ENCODE measurements at regions not wholly inside any gene's neighbourhood (a gene's known extent, or its start where the extent isn't known, plus 50 kb on each side); places are given as distances from the start of the nearest gene placed in this dataset.

DNA sequence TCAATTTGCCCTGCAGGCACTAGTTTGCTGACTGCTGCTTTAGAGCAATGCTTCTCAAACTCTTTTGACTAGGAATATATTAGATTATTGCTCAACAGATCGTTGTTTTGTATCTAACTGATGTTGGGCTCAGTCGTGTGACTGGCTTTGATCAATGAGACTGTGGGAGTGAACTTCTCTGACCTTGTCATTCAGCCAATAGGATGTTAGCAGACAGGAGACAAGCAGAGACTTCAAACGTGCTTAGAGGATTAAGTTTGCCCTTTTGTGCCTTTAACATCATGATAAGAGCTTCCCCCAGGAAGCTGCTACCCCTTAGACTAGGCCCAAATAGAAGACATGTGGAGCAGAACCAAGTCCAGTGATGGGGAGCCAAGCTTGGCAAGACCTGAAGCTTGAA, 76.7 kb upstream of the ELK3 start (continued):
- TF ChIP-seq, protein P1, sequence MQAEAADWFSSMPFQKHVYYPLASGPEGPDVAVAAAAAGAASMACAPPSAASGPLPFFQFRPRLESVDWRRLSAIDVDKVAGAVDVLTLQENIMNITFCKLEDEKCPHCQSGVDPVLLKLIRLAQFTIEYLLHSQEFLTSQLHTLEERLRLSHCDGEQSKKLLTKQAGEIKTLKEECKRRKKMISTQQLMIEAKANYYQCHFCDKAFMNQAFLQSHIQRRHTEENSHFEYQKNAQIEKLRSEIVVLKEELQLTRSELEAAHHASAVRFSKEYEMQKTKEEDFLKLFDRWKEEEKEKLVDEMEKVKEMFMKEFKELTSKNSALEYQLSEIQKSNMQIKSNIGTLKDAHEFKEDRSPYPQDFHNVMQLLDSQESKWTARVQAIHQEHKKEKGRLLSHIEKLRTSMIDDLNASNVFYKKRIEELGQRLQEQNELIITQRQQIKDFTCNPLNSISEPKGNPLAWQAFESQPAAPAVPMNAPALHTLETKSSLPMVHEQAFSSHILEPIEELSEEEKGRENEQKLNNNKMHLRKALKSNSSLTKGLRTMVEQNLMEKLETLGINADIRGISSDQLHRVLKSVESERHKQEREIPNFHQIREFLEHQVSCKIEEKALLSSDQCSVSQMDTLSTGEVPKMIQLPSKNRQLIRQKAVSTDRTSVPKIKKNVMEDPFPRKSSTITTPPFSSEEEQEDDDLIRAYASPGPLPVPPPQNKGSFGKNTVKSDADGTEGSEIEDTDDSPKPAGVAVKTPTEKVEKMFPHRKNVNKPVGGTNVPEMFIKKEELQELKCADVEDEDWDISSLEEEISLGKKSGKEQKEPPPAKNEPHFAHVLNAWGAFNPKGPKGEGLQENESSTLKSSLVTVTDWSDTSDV (CRISPR knock-in tag; IDR thresholded peaks at IDR 0.05) = no peak
- TF ChIP-seq ISL2 (CRISPR knock-in tag; IDR thresholded peaks at IDR 0.05) (peak; percentile 68; the same call in 1 of the 2 replicates), ZNF331 (CRISPR knock-in tag; IDR thresholded peaks at IDR 0.05) (peak; percentile 79; the same call in 1 of the 2 replicates), ZBTB20 (CRISPR knock-in tag; IDR thresholded peaks at IDR 0.05; ENCODE audit: borderline replicate concordance, low read depth) (no peak), BCL6 (CRISPR knock-in tag; IDR thresholded peaks at IDR 0.05) (peak; percentile 87), ZNF547 (CRISPR knock-in tag; IDR thresholded peaks at IDR 0.05) (no peak), ZNF33B (CRISPR knock-in tag; IDR thresholded peaks at IDR 0.05) (no peak), FOXA3 (CRISPR knock-in tag; IDR thresholded peaks at IDR 0.05) (peak; percentile 41), HOXD1 (CRISPR knock-in tag; IDR thresholded peaks at IDR 0.05) (0 out of 2 replicates have a peak, but pooled peaks have one; percentile 42), ZBTB42 (CRISPR knock-in tag; IDR thresholded peaks at IDR 0.05) (no peak), TBX2 (CRISPR knock-in tag; IDR thresholded peaks at IDR 0.05; ENCODE audit: borderline replicate concordance) (peak; percentile 48; the same call in 1 of the 2 replicates), KDM3A (CRISPR knock-in tag; IDR thresholded peaks at IDR 0.05; ENCODE audit: low read depth) (no peak), KDM2A (CRISPR knock-in tag; IDR thresholded peaks at IDR 0.05; ENCODE audit: borderline replicate concordance, low read depth) (no peak), BRD4 (CRISPR knock-in tag; IDR thresholded peaks at IDR 0.05) (no peak), SP140L (CRISPR knock-in tag; IDR thresholded peaks at IDR 0.05; ENCODE audit: borderline replicate concordance) (0 out of 2 replicates have a peak, but pooled peaks have one; percentile 44), PAWR (CRISPR knock-in tag; IDR thresholded peaks at IDR 0.05; ENCODE audit: borderline replicate concordance) (no peak), ZNF121 (CRISPR knock-in tag; IDR thresholded peaks at IDR 0.05) (peak; percentile 6; the same call in 1 of the 2 replicates), ZSCAN31 (CRISPR knock-in tag; IDR thresholded peaks at IDR 0.05; ENCODE audit: low read depth) (0 out of 2 replicates have a peak, but pooled peaks have one; percentile 29), SAP130 (CRISPR knock-in tag; IDR thresholded peaks at IDR 0.05; ENCODE audit: low read depth) (0 out of 2 replicates have a peak, but pooled peaks have one; percentile 31), RBM39 (IDR thresholded peaks at IDR 0.05; ENCODE audit: low read depth, low read length, poor library complexity, severe bottlenecking) (no peak), NFYC (CRISPR knock-in tag; IDR thresholded peaks at IDR 0.05) (peak; percentile 69), TEAD3 (CRISPR knock-in tag; optimal IDR thresholded peaks at IDR 0.05; ENCODE audit: borderline replicate concordance) (peak; percentile 12)
- TF ChIP-seq, protein P2, sequence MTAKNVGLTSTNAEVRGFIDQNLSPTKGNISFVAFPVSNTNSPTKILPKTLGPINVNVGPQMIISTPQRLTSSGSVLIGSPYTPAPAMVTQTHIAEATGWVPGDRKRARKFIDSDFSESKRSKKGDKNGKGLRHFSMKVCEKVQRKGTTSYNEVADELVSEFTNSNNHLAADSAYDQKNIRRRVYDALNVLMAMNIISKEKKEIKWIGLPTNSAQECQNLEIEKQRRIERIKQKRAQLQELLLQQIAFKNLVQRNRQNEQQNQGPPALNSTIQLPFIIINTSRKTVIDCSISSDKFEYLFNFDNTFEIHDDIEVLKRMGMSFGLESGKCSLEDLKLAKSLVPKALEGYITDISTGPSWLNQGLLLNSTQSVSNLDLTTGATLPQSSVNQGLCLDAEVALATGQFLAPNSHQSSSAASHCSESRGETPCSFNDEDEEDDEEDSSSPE (CRISPR knock-in tag; IDR thresholded peaks at IDR 0.05) = peak; percentile 20; the same call in 1 of the 2 replicates
- TF ChIP-seq, protein P3, sequence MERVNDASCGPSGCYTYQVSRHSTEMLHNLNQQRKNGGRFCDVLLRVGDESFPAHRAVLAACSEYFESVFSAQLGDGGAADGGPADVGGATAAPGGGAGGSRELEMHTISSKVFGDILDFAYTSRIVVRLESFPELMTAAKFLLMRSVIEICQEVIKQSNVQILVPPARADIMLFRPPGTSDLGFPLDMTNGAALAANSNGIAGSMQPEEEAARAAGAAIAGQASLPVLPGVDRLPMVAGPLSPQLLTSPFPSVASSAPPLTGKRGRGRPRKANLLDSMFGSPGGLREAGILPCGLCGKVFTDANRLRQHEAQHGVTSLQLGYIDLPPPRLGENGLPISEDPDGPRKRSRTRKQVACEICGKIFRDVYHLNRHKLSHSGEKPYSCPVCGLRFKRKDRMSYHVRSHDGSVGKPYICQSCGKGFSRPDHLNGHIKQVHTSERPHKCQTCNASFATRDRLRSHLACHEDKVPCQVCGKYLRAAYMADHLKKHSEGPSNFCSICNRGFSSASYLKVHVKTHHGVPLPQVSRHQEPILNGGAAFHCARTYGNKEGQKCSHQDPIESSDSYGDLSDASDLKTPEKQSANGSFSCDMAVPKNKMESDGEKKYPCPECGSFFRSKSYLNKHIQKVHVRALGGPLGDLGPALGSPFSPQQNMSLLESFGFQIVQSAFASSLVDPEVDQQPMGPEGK (CRISPR knock-in tag; IDR thresholded peaks at IDR 0.05) = peak; percentile 54; the same call in 1 of the 2 replicates
- TF ChIP-seq, protein P4, sequence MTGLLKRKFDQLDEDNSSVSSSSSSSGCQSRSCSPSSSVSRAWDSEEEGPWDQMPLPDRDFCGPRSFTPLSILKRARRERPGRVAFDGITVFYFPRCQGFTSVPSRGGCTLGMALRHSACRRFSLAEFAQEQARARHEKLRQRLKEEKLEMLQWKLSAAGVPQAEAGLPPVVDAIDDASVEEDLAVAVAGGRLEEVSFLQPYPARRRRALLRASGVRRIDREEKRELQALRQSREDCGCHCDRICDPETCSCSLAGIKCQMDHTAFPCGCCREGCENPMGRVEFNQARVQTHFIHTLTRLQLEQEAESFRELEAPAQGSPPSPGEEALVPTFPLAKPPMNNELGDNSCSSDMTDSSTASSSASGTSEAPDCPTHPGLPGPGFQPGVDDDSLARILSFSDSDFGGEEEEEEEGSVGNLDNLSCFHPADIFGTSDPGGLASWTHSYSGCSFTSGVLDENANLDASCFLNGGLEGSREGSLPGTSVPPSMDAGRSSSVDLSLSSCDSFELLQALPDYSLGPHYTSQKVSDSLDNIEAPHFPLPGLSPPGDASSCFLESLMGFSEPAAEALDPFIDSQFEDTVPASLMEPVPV (CRISPR knock-in tag; IDR thresholded peaks at IDR 0.05) = no peak

Data from HepG2 (cell line).